OCI-LY7 (cell line): ENCODE measurements at regions not wholly inside any gene's neighbourhood (a gene's known extent, or its start where the extent isn't known, plus 50 kb on each side); places are given as distances from the start of the nearest gene placed in this dataset.

Experiments used
- CTCF ChIP-seq: fragments of 200-600 bp; sonication (generic); conservative IDR thresholded peaks from 2 replicates; pipeline ENCODE4 v1.5.1; 2014; ENCODE audit warnings: mild to moderate bottlenecking, antibody characterized with exemption, low read length, moderate library complexity, mixed read lengths
- EZH2phosphoT487 ChIP-seq: fragments of 200-600 bp; sonication (generic); IDR thresholded peaks from 2 replicates; pipeline ENCODE4 v1.6.1; 2018; ENCODE audit warnings: low read depth, borderline replicate concordance, mild to moderate bottlenecking, mixed run types, antibody characterized with exemption, low read length, moderate library complexity, mixed read lengths

- TF ChIP-seq EZH2phosphoT487 (no peak), CTCF (no peak)
These were observed 175.7 kb downstream of the SOCS6 start for GRCh38 chr18:70464343-70465114.
